ENCODE measurements at regions not wholly inside any gene's neighbourhood (a gene's known extent, or its start where the extent isn't known, plus 50 kb on each side); places are given as distances from the start of the nearest gene placed in this dataset.
"Not testable (repeated sequence)": the region's sequence is repeated elsewhere in the genome, so short reads cannot be mapped to it uniquely, and the experiment has no call there.

DNA sequence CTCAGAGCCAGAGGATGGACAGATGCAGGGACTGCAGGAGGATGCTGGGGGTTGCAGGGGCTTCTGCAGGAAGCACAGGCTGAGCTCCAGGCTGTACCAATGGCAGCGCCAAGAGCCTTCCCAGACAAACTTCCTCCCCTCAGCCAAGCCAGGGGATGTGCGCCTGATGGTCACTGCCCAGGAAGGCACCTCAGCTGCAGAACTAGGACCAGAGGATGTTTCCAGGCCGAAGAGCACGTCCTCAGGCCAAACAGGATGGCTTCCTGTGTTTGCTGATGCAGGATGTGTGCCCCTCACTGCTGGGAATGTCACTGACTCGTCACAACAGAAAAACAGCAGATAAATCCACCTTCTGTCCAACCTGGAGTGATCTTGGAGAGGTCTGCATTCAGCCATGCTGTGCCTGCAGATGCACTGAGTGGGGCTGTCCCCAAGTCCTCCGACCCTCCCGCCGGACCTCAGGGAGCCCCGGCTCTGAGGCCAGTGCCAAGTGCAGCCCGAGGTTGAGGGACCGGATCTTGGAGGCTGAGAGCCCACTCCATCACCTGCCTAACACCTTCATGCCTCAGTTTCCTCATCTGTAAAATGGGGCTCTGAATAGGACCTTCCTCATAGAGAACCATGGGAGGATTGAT, 152.5 kb upstream of the CHST15 start:
- no peak for DNase-seq (ENCODE audit: low read depth in 2 of 3, low spot score in 2 of 3)

DNA sequence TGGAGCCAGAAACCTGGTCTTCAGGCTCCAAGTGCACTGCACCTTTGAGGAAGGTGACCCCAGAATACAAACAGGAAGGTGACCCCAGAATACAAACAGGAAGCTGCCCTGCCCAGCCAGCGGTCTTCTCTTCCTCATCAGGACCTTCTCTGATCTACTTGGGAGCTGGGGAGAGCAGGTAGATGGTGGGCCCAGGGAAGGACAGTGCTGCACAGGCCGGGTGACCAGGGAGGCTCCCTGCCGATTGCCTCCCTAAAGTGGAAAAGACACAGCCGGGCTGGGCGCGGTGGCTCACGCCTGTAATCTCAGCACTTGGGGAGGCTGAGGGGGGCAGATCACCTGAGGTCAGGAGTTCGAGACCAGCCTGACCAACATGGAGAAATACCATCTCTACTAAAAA, 151.8 kb upstream of the CHST15 start:
- no peak for DNase-seq (ENCODE audit: low read depth in 2 of 3, low spot score in 2 of 3)

DNA sequence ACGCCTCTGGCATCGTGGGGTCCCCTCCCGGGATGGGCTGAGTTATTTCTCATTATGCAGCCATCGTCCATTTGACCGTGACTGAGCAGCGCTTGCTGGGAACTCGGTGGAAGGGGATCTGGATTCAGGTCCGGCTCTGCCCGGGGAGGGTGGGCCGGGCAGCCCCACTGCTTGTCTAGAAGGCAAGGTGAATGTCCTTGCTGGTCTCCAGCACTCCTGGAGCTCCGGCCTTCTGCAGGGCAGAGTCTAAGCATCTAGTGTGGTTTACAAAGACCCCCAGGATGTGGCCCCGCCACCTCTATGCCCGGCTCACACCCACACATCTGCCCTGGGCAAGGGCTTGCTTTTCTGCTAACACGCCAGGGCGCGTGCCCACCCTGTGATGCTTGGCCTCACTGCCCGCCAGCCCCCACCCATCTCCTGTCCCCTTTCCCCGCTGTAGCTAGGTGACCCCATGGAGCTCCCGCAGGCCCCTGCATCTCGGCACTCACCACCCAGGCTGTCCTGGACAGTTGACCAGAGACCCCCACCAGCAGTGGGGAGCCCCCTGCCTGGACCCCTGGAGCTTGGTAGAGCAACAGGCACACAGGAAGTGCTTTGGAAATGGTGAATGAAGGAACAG, 151.0 kb upstream of the CHST15 start:
- DNase-seq (ENCODE audit: low read depth in 2 of 3, low spot score in 2 of 3): no peak

DNA sequence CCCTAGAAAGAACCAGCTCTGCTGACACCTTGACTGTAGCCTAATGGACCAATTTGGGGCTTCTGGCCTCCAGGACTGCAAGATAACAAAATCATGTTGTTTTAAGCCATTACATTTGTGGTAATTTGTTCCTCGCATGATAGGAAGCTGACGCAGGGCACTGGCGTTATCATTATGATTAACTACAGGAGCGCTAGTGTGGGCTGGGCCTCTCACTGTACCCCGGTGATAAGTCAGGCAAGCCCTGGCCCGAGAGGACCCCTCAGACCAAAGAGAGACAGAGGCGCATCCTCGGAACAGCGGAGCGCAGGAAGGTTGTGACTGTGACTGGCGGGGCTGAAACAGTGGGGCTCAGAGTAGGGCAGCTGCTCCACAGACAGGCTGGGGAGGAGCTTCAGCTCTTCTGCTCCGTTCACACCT, 150.3 kb upstream of the CHST15 start:
- DNase-seq (ENCODE audit: low read depth in 2 of 3, low spot score in 2 of 3): no peak

DNA sequence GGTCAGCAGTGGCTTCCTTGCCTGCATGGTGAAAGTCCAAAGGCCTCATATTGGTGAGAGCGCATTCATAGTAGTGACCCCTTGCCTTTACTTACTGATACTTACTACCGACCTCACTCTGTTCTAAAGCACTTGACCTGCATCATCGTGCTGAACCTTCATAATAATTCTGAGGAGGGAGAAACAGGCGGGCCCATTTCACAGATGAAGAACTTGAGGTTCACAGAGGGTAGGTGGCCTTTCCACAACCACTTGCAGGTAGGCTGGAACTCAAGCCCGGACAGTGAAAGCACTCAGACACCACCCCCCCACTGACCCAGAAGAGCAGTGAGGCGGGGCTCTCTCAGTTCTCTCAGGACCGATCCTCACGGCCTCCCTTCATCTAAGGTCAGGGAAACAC, 149.4 kb upstream of the CHST15 start:
- no peak for DNase-seq (ENCODE audit: low read depth in 2 of 3, low spot score in 2 of 3)

DNA sequence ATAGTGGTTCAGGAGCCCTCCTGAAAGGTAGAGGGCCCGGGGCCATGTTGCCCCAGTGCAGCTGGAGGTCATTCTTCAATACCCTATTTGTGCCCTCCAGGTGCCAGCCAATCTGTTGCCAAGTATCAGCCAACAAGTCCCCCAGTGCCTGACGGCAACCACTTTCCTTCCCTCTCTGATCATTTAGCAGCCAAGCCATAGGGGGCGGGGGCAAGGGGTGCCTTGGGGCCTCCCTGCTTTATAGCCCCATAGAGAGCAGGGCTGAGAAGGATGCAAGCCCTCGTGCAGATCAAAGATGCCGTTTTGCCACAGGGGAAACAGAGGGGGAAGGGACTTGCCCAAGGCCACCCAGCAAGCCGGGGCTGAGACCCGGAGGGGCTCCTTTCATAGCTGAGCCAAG, 149.0 kb upstream of the CHST15 start:
- DNase-seq (ENCODE audit: low read depth in 2 of 3, low spot score in 2 of 3): no peak

DNA sequence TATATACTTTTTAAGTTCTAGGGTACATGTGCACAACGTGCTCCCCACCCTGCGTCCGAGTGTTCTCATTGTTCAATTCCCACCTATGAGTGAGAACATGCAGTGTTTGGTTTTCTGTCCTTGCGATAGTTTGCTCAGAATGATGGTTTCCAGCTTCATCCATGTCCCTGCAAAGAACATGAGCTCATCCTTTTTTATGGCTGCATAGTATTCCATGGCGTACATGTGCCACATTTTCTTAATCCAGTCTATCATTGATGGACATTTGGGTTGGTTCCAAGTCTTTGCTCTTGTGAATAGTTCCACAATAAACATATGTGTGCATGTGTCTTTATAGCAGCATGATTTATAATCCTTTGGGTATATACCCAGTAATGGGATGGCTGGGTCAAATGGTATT, 148.1 kb upstream of the CHST15 start:
- not testable (repeated sequence) for DNase-seq (ENCODE audit: low read depth in 2 of 3, low spot score in 2 of 3)

DNA sequence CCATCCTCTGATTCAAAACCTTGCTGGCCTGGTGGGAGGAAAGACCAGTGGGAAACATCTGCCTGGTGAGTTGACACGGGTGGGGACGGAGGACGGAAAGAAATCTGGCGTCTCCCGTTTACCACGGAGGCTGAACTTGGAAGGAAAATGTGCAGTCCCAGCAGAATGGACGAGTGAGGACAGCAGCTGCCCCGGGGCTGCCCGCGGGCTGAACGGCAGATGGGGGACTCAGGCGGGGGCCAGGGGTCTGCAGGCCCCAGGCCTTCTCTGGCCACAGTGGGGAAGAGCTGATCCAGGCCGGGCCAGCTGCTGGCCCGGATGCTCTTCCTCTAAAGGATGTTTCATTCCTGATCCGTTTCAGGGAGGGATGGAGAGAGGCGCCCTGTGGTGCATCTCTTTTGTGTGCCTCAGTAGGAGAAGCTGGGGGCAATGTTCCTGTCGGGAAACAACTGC, 147.5 kb upstream of the CHST15 start:
- no peak for DNase-seq (ENCODE audit: low read depth in 2 of 3, low spot score in 2 of 3)

DNA sequence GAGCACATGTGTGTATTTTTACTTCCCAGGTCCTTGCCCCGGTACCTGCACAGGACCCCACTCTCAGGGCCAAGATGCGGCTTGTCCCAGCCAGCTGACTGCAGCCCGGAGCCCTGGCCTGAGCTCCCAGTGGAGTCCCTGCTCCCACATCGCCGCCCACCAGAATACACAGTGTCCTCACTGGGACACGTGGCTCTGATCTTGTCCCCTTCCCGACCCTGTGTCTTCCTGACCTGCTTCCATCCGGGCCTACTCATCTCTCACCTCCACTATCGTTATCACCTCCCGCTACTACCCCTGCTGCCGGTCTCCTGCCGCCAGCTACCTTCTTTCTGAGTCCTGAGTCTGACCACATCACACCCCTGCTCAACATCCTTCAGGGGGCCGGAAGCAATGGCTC, 146.3 kb upstream of the CHST15 start:
- DNase-seq (ENCODE audit: low read depth in 2 of 3, low spot score in 2 of 3): no peak

DNA sequence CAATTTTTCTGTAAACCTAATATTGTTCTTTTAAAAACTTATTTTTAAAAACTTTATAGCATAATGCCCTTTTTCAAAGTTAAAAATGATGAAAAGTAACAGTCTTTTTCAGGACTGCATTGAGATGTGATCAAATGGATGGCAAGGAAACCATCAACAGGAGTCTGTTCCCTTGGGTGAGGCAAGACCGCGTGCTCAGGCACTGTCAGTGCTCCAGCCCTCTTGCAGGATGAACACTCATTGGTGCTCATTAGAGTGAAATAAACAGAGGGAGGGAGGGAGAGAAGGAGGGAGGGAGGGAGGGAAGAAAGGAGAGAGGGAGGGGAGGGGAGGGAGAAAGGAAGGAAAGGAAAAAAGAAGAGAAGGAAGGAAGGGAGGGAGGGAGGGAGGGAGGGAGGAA, 145.7 kb upstream of the CHST15 start:
- no peak for DNase-seq (ENCODE audit: low read depth in 2 of 3, low spot score in 2 of 3)

DNA sequence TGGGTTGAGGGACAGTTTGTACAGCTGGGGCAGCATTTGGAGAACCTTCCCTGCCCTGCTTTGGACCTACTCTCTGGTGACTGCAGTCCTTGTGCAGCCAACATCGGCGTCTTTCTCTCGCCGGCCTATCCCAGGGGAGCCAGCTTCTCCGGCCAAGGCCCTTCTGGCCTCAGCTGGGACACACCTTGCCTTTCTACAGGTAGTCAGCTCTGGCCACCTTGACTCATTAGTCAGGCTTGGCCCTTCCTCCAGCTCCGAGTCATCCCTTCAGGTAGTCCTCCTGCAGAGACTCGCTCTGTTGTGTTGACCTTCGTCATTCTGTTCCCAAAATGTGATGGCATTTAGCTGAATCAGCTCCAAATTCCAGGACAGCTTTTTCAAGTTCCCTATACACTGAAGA, 145.0 kb upstream of the CHST15 start:
- no peak for DNase-seq (ENCODE audit: low read depth in 2 of 3, low spot score in 2 of 3)

DNA sequence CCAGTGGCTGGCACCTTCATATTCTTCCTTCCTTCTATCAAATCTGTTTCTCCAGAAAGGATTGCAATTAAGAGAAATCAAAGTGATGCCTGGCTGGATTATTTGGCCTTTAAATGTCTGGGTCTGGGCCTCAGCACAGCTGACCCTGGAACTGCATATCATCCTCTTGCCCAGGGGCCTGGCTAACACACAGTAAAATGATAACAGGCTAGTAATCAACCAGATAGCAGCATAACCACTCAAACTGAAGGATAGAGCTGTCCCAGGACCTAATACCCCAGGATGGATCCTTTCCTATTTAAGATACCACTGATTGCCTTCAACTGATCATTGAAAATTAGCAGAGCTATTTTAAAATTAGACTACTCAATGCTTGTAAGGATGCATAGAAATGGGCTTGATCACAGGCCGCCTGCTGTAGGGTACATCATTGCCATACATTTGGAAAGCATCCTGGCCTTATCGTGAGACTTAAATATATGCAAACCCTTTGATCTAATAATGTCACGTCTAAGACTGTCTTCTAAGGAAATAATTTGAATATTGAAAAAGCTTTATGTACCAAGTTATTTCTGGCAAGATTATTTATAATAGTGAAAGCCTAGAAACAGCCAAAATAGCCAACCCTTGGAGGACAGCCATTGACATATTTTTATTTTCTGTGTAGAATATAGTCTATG, 144.0 kb upstream of the CHST15 start:
- no peak for DNase-seq (ENCODE audit: low read depth in 2 of 3, low spot score in 2 of 3)

DNA sequence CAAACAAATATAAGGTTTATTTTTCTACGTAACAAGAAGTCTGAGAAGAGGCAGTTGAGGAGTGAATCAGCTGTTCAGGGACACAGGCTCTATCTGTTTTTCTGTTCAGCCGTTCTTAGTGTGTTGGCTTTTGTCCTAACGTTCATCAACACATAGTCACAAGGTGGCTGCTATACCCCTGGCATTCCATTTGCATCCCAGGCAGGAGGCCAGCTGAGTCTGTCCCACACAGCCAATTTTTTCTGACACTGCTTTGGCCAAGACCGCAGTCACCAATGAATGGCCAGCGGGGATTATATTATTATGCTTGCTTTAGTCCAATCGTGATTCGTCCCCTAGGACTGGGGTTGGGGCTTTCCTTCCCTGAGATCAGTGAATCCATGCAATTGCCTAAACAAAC, 143.4 kb upstream of the CHST15 start:
- DNase-seq (ENCODE audit: low read depth in 2 of 3, low spot score in 2 of 3): no peak

DNA sequence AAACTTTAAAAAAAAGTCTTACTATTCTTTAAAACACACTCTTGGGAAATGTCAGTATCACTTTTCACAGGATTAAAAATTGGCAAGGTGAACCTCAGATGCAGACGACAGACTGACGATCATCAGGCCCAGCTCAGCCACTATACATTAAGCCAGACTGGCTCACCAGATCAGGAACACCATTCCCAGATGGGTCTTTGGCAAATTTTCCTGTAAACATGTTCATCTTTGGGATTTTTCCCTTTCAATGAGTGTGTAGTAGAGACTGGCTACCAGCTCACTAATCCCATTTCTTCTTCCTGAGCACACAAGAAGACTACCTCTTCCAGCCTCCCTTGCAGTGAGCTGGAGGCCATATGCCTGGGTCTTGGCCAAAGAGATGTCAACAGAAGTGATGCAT, 142.7 kb upstream of the CHST15 start:
- no peak for DNase-seq (ENCODE audit: low read depth in 2 of 3, low spot score in 2 of 3)

DNA sequence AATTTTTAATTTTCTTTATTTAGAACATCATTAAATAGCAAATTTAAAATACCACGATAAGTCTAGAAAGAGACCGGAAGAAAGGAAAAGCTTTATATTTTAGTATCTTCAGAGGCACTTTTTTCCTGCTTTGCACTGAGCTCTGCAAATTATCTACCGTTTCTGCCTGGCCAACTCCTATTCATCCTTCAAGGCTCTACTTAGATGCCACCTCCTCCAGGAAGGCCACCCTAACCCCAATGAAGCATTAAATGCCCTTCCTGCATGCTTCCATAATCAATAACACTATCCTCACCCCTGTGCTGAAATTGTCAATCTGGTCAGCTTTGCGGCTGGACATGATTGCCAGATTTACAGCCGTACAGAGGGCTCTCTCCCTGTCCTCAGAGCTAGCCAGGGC, 141.8 kb upstream of the CHST15 start:
- no peak for DNase-seq (ENCODE audit: low read depth in 2 of 3, low spot score in 2 of 3)

DNA sequence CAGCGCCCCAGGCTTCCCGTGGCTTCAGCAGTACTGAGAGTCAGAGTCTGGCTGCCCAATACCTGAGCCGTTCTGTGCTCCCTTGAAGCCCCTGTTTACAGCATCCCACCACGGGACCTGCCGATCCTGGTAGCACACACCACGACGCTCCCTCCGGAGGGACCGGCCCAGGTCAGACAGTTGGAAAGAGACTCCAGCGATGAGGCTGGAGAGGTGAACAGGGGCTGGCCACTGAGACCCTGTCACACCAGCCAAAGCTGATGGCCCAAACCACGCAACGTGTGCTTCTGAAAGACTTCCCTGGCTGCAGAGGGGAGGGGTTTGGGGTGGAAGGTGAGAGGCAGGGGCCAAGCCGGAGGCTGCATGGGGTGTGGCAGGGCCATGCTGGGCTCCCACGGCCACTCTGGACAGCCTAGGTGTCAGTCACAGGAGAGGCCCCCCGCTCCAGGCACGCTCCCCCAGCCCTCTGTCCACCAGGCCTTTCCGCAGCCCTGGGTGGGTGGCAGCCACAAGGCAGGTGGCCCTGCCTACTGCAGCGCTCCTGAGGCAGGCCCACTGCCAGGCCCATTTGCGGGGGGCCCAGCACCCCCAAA, 140.2 kb upstream of the CHST15 start:
- no peak for DNase-seq (ENCODE audit: low read depth in 2 of 3, low spot score in 2 of 3)

DNA sequence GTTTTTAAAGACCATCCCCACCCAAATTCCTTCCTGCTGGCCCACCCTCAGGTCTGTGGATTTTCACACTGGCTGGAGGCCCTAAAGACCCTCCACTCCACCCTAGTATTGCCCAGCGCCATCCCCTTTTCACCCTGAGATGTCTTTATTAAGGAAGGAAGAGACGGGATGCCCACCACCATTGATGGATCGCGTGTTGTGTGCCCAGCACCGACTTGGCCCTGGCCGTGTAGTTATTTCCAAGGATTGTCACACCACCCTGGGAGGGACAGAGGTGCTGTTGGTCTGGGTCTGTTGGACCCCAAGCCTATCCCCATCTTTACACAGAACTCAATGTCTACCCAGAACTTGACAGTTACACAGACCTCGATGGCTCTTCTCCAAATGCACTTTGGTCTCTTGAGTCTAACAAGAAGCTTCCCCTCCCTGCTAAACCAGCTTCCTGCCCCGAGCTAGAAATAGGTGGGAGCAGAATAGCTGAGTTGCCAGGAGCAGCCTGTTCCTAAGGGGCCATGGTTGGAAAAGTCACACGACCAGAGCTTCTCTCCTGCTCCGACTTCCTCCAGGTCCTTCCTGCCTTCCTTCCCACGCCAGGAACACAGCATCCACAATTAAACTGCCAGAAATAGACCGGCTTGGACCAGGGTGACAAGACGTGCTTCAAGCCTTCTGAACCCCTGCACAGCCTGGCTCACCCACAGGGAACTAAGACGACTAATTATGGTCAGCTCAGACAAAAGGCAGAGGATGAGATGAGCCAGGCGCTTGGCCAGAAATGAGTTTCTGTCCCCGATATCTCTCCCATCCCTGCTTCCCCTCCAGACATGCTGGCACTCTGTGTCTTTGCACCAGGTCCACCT, 139.5 kb upstream of the CHST15 start:
- no peak for DNase-seq (ENCODE audit: low read depth in 2 of 3, low spot score in 2 of 3)

DNA sequence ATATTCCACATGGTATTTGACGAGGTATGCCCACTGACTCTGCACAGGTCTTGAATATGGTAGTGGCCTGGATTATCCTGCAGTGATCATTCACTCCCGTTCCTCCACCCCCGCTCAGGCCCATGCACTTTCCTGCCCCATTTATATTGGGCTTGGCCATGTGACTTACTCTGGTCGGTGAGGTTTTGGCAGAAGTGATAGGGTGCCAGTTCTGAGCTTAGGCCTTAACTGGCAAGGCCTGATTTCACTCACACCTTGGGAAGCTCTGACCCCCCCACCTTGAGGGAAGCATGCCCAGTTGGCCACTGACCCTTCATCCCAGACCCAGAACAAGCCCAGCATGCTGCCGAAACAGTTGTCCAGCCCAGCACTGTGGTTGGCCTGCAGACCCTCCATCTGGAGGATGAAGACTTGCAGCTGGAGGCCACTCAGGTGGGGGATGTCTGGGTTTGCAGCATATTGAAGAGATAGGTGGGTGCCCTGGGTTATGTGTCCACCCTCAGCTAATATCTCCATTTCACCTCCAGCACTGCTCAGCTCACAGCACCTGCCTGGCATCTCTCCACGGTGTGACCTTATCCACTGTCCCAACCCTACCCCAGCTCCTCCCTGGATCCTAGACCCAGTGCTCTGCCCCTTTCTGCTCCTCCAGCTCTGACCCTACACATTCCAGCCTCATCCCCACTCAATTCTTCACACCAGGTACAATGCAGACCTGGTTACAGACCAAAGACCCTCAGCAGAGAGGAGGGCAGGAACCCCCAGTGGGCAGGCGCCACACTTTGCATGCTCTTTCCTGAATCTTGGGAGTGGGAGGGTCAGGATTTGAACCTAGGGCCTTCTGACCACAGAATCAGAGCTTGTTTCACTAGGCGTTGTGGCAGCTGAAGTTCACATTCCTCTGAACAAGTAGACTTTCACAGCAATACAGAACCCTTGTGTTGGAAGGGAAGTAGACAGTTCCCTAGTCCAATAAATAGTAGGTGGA, 138.1 kb upstream of the CHST15 start:
- DNase-seq (ENCODE audit: low read depth in 2 of 3, low spot score in 2 of 3): no peak

DNA sequence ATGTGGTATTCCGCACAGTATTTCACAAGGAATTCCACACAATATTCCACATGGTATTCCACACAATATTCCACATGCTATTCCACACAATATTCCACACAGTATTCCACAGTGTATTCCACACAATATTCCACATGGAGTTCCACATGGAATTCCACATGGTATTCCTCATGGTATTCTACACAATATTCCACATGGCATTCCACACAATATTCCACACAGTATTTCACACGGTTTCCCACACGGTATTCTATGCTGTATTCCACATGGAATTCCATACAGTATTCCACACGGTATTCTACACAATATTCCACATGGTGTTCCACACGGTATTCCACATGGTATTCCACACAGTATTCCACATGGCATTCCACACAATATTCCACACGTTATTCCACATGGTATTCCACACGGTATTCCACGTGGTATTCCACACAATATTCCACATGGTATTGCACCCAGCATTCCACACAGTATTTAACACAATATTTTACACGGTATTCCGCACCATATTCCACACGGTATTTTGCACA, 137.3 kb upstream of the CHST15 start:
- no peak for DNase-seq (ENCODE audit: low read depth in 2 of 3, low spot score in 2 of 3)
